Chondrocyte (in vitro differentiated cells): ENCODE measurements at regions not wholly inside any gene's neighbourhood (a gene's known extent, or its start where the extent isn't known, plus 50 kb on each side); places are given as distances from the start of the nearest gene placed in this dataset.

ENCODE experiments used
- DNase-seq: peaks from one replicate; pipeline ENCODE4 v3.0.0; 2021; ENCODE audit warnings: mixed read lengths, low spot score
- H3K27ac Mint-ChIP-seq: one replicate; pipeline ENCODE4 v1.8.0; 2021; ENCODE audit warnings: mild to moderate bottlenecking, moderate library complexity, mixed read lengths; ENCODE audit not compliant: unreplicated experiment
- H3K27me3 Mint-ChIP-seq: 2 replicates; pipeline ENCODE4 v1.8.0; 2021; ENCODE audit warnings: low read depth, mixed read lengths
- H3K36me3 Mint-ChIP-seq: 2 replicates; pipeline ENCODE4 v1.8.0; 2021; ENCODE audit warnings: low read depth, mixed read lengths
- H3K4me1 Mint-ChIP-seq: 2 replicates; pipeline ENCODE4 v1.8.0; 2021; ENCODE audit warnings: low read depth, mild to moderate bottlenecking, mixed read lengths
- H3K4me3 Mint-ChIP-seq: one replicate; pipeline ENCODE4 v1.8.0; 2021; ENCODE audit warnings: mild to moderate bottlenecking, moderate library complexity, mixed read lengths; ENCODE audit not compliant: unreplicated experiment
- H3K9me3 Mint-ChIP-seq: 2 replicates; pipeline ENCODE4 v1.8.0; 2021; ENCODE audit warnings: low read depth, mixed read lengths
- TF ChIP-seq, protein P1 (sequence below): fragments of 200-600 bp; sonication (generic); IDR thresholded peaks from 2 replicates; pipeline ENCODE4 v1.5.0; 2021; ENCODE audit warnings: antibody characterized with exemption, mild to moderate bottlenecking, moderate library complexity

DNA sequence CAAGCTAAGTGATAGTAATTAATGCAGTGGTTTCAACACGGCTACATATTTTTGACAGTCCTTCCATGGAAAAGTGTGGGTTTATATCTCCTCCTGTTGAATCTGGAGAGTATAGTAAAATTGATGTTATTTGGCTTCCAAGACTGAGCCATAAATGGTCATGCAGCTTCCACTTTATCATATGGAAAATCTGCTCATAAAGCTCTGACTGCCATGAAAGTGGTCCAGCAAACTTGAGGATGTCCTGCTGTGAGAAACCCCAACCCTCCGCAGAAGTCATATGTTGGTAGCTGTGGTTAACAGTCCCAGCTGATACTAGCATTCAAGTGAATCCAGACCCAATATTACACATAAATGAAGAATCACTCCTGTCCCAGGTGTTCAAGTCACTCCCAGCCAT is 378.3 kb downstream of the KCTD16 start:
- no peak overlapping the region for H3K27ac Mint-ChIP-seq
- no peaks in the 10 kb centered on the region for H3K36me3 Mint-ChIP-seq
- no peak overlapping the region for H3K4me3 Mint-ChIP-seq
- no peaks in the 10 kb centered on the region for H3K4me1 Mint-ChIP-seq
- no peaks in the 10 kb centered on the region for H3K27me3 Mint-ChIP-seq
- peaks cover 3% of the 10 kb centered on the region for H3K9me3 Mint-ChIP-seq
- TF ChIP-seq, protein P1, sequence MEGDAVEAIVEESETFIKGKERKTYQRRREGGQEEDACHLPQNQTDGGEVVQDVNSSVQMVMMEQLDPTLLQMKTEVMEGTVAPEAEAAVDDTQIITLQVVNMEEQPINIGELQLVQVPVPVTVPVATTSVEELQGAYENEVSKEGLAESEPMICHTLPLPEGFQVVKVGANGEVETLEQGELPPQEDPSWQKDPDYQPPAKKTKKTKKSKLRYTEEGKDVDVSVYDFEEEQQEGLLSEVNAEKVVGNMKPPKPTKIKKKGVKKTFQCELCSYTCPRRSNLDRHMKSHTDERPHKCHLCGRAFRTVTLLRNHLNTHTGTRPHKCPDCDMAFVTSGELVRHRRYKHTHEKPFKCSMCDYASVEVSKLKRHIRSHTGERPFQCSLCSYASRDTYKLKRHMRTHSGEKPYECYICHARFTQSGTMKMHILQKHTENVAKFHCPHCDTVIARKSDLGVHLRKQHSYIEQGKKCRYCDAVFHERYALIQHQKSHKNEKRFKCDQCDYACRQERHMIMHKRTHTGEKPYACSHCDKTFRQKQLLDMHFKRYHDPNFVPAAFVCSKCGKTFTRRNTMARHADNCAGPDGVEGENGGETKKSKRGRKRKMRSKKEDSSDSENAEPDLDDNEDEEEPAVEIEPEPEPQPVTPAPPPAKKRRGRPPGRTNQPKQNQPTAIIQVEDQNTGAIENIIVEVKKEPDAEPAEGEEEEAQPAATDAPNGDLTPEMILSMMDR = no peak
- no peak for DNase-seq

DNA sequence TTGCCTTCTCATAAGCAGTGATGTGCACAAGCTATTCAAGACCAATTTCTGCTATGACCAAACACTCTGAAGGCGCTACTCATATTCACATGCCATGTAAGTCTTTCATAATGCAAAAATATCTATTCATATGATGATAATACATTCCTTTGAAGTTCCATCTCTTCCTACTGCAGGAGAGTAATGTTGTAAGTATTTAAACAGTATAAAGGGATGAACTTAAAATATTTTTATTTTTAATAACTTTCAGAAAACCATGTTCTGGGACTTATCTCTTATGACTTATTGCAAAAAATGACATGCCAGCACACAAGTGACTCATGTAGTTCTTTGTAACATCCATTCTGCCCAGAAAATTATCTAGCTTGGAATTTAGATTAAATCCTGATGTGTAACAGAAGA is 376.4 kb downstream of the KCTD16 start:
- TF ChIP-seq, protein P1 = no peak
- DNase-seq = no peak
- Mint-ChIP-seq H3K4me1 (no peaks in the 10 kb centered on the region), H3K27ac (no peak overlapping the region), H3K4me3 (no peak overlapping the region), H3K36me3 (no peaks in the 10 kb centered on the region), H3K27me3 (no peaks in the 10 kb centered on the region), H3K9me3 (no peaks in the 10 kb centered on the region)

DNA sequence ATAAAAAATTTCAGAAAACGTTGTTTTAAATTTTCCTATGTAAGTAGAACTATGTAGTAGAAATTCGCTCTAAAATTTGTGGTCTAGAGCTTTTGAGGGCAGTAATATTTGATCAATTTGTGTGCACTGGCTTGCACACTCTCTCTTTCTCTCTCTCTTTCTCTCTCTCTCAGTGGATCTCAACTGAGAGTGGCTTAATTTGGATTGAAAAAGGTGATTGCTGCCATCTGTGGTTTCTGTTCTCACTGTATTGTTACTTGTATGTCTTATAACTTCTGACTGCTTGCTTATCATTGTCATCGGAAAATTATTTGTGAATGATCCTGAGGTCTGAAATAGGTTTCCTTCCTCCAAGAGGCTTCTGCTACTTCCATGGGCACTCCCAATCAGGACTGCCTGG is 368.2 kb downstream of the KCTD16 start:
- Mint-ChIP-seq H3K27me3 (peaks cover 4% of the 10 kb centered on the region), H3K27ac (no peak overlapping the region), H3K36me3 (no peaks in the 10 kb centered on the region), H3K4me3 (no peak overlapping the region), H3K9me3 (peaks cover 5% of the 10 kb centered on the region), H3K4me1 (no peaks in the 10 kb centered on the region)
- TF ChIP-seq, protein P1 = no peak
- no peak for DNase-seq
